ENCODE measurements at regions not wholly inside any gene's neighbourhood (a gene's known extent, or its start where the extent isn't known, plus 50 kb on each side); places are given as distances from the start of the nearest gene placed in this dataset.

- Histone ChIP-seq H3K9me3 (ENCODE audit: severe bottlenecking) (no peaks in the 10 kb centered on the region), H3K4me3 (ENCODE audit: low read depth, low read length) (no peak overlapping the region), H3K27me3 (ENCODE audit: insufficient read depth, low read depth, severe bottlenecking) (peaks cover 72% of the 10 kb centered on the region), H3K36me3 (no peaks in the 10 kb centered on the region), H3K27ac (no peak overlapping the region)
- no peak for TF ChIP-seq CTCF (IDR thresholded peaks at IDR 0.05; ENCODE audit: low read depth, low read length)
- DNase-seq = no peak
Observed at GRCh38 chr2:176641436-176641835, 372.2 kb downstream of the MTX2 start.

- Histone ChIP-seq H3K27ac (no peak overlapping the region), H3K4me3 (ENCODE audit: low read depth, low read length) (no peak overlapping the region), H3K36me3 (no peaks in the 10 kb centered on the region), H3K9me3 (ENCODE audit: severe bottlenecking) (no peaks in the 10 kb centered on the region), H3K27me3 (ENCODE audit: insufficient read depth, low read depth, severe bottlenecking) (peaks cover 65% of the 10 kb centered on the region)
- no peak for DNase-seq
- no peak for TF ChIP-seq CTCF (IDR thresholded peaks at IDR 0.05; ENCODE audit: low read depth, low read length)
Observed at GRCh38 chr2:176642074-176642473, 372.8 kb downstream of the MTX2 start.

GRCh38 chr2:176643646-176644045 is 374.4 kb downstream of the MTX2 start:
- Histone ChIP-seq H3K4me3 (ENCODE audit: low read depth, low read length) (no peak overlapping the region), H3K9me3 (ENCODE audit: severe bottlenecking) (no peaks in the 10 kb centered on the region), H3K27ac (no peak overlapping the region), H3K36me3 (no peaks in the 10 kb centered on the region), H3K27me3 (ENCODE audit: insufficient read depth, low read depth, severe bottlenecking) (peaks cover 52% of the 10 kb centered on the region)
- DNase-seq = no peak
- no peak for TF ChIP-seq CTCF (IDR thresholded peaks at IDR 0.05; ENCODE audit: low read depth, low read length)

- no peak for DNase-seq
- Histone ChIP-seq H3K27ac (no peak overlapping the region), H3K4me3 (ENCODE audit: low read depth, low read length) (no peak overlapping the region), H3K9me3 (ENCODE audit: severe bottlenecking) (no peaks in the 10 kb centered on the region), H3K27me3 (ENCODE audit: insufficient read depth, low read depth, severe bottlenecking) (peaks cover 33% of the 10 kb centered on the region), H3K36me3 (no peaks in the 10 kb centered on the region)
- no peak for TF ChIP-seq CTCF (IDR thresholded peaks at IDR 0.05; ENCODE audit: low read depth, low read length)
Observed at GRCh38 chr2:176645494-176645893, 376.3 kb downstream of the MTX2 start.

GRCh38 chr2:176646033-176646615 is 376.9 kb downstream of the MTX2 start:
- Histone ChIP-seq H3K27ac (no peak overlapping the region), H3K36me3 (no peaks in the 10 kb centered on the region), H3K9me3 (ENCODE audit: severe bottlenecking) (no peaks in the 10 kb centered on the region), H3K4me3 (ENCODE audit: low read depth, low read length) (no peak overlapping the region), H3K27me3 (ENCODE audit: insufficient read depth, low read depth, severe bottlenecking) (peaks cover 27% of the 10 kb centered on the region)
- TF ChIP-seq CTCF (IDR thresholded peaks at IDR 0.05; ENCODE audit: low read depth, low read length) = no peak
- DNase-seq = no peak

Measured in WERI-Rb-1 (cell line).